ENCODE measurements at regions not wholly inside any gene's neighbourhood (a gene's known extent, or its start where the extent isn't known, plus 50 kb on each side); places are given as distances from the start of the nearest gene placed in this dataset.
"Not testable (repeated sequence)": the region's sequence is repeated elsewhere in the genome, so short reads cannot be mapped to it uniquely, and the experiment has no call there.

GRCh38 chr3:195965217-195965616 lies 56.9 kb upstream of the TNK2 start:
- not testable (repeated sequence) for H3K4me3 ChIP-seq, H3K4me2 ChIP-seq, H3K27ac ChIP-seq, H3K9ac ChIP-seq, H4K20me1 ChIP-seq, H3K27me3 ChIP-seq
- H3K36me3 ChIP-seq: peaks cover 53% of the 10 kb centered on the region
- peaks cover 13% of the 10 kb centered on the region for H3K9me3 ChIP-seq
- peaks cover 16% of the 10 kb centered on the region for H3K4me1 ChIP-seq

GRCh38 chr3:195964318-195965107 lies 56.2 kb upstream of the TNK2 start:
- Histone ChIP-seq H3K36me3 (peaks cover 46% of the 10 kb centered on the region), H3K4me1 (peaks cover 16% of the 10 kb centered on the region)
- not testable (repeated sequence) for H3K4me3 ChIP-seq, H4K20me1 ChIP-seq, H3K27me3 ChIP-seq, H3K9me3 ChIP-seq, H3K27ac ChIP-seq, H3K9ac ChIP-seq, H3K4me2 ChIP-seq

- H3K9me3 ChIP-seq, H3K4me2 ChIP-seq, H3K9ac ChIP-seq, H3K4me3 ChIP-seq, H3K27me3 ChIP-seq, H4K20me1 ChIP-seq, H3K27ac ChIP-seq: not testable (repeated sequence)
- peaks cover 41% of the 10 kb centered on the region for H3K36me3 ChIP-seq
- H3K4me1 ChIP-seq: peaks cover 29% of the 10 kb centered on the region
Measured at GRCh38 chr3:195962222-195962621, 53.9 kb upstream of the TNK2 start.

- Histone ChIP-seq H3K4me1 (peaks cover 30% of the 10 kb centered on the region), H3K36me3 (peaks cover 40% of the 10 kb centered on the region)
- H3K27me3 ChIP-seq, H3K9ac ChIP-seq, H3K27ac ChIP-seq, H3K4me2 ChIP-seq, H3K9me3 ChIP-seq, H3K4me3 ChIP-seq, H4K20me1 ChIP-seq: not testable (repeated sequence)
Measured at GRCh38 chr3:195960971-195961775, 52.8 kb upstream of the TNK2 start.

GRCh38 chr3:195960164-195960563 lies 51.8 kb upstream of the TNK2 start:
- H3K9me3 ChIP-seq, H3K9ac ChIP-seq, H3K27me3 ChIP-seq, H4K20me1 ChIP-seq, H3K27ac ChIP-seq, H3K4me3 ChIP-seq, H3K4me2 ChIP-seq: not testable (repeated sequence)
- peaks cover 35% of the 10 kb centered on the region for H3K4me1 ChIP-seq
- H3K36me3 ChIP-seq: peaks cover 30% of the 10 kb centered on the region

GRCh38 chr3:195959367-195960157 lies 51.2 kb upstream of the TNK2 start:
- not testable (repeated sequence) for H4K20me1 ChIP-seq, H3K9me3 ChIP-seq, H3K27me3 ChIP-seq, H3K4me3 ChIP-seq, H3K27ac ChIP-seq, H3K9ac ChIP-seq
- Histone ChIP-seq H3K4me2 (peak overlapping the region; percentile 87; the same call in 1 of the 2 replicates), H3K4me1 (peaks cover 37% of the 10 kb centered on the region), H3K36me3 (peaks cover 23% of the 10 kb centered on the region)

- H3K27ac ChIP-seq: peak overlapping the region; percentile 68
- peaks cover 37% of the 10 kb centered on the region for H3K4me1 ChIP-seq
- H3K4me3 ChIP-seq, H3K9me3 ChIP-seq, H3K9ac ChIP-seq, H4K20me1 ChIP-seq, H3K27me3 ChIP-seq: not testable (repeated sequence)
- H3K4me2 ChIP-seq: peak overlapping the region; percentile 87
- peaks cover 22% of the 10 kb centered on the region for H3K36me3 ChIP-seq
Measured at GRCh38 chr3:195958736-195959135, 50.4 kb upstream of the TNK2 start.
